ENCODE measurements at regions not wholly inside any gene's neighbourhood (a gene's known extent, or its start where the extent isn't known, plus 50 kb on each side); places are given as distances from the start of the nearest gene placed in this dataset.

DNA sequence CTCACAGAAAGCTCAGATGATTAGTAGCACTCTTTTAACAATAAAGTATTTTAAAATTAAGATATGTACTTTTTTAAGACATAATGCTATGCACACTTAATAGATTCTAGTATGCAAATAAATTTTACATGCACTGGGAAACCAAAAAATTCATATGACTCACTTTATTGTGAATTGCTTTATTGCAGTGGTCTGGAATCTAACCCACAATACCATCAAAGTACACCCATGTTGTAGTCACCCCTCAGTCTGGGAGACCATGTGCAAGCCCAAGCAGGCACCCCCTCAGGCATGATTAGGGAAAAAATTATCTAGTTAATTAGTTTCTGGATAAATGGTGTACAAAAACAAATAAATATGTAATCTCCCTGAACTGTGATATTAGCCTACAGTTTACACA is 649.0 kb upstream of the HS6ST1 start:
- TF ChIP-seq ETV1 (tag; conservative IDR thresholded peaks at IDR 0.05; ENCODE audit: low read depth) (no peak), MEF2A (IDR thresholded peaks at IDR 0.05; ENCODE audit: control insufficient read depth, low read depth, low read length) (no peak), ZNF143 (CRISPR knock-in tag; IDR thresholded peaks at IDR 0.05) (no peak), MCM7 (IDR thresholded peaks at IDR 0.05) (no peak), ZNF197 (CRISPR knock-in tag; IDR thresholded peaks at IDR 0.05; ENCODE audit: low read depth) (no peak)
- Histone ChIP-seq H4K20me1 (replicated peaks; ENCODE audit: control insufficient read depth, insufficient read depth, low read length) (no peaks in the 10 kb centered on the region), H3K36me3 (ENCODE audit: control insufficient read depth, insufficient read depth, low read length) (no peaks in the 10 kb centered on the region), H3K4me1 (replicated peaks in 1 of 2; ENCODE audit: control insufficient read depth in 2 of 2, insufficient read depth in 2 of 2, low read length in 2 of 2) (no peaks in the 10 kb centered on the region), H3K9me3 (replicated peaks; ENCODE audit: control insufficient read depth, insufficient read depth, low read depth, low read length) (no peaks in the 10 kb centered on the region), H3K9ac (ENCODE audit: insufficient read depth in 1 of 2, low read depth in 2 of 2, low read length in 2 of 2) (no peak overlapping the region), H3K79me2 (ENCODE audit: control insufficient read depth, insufficient read depth, low read length) (no peaks in the 10 kb centered on the region), H2AFZ (ENCODE audit: low read depth, low read length) (no peak overlapping the region), H3K9me1 (ENCODE audit: control insufficient read depth, insufficient read depth, low read length) (no peaks in the 10 kb centered on the region), H3K4me3 (no peak overlapping the region), H3K27me3 (ENCODE audit: control insufficient read depth in 2 of 2, insufficient read depth in 2 of 2, low read length in 2 of 2) (no peaks in the 10 kb centered on the region; a peak in 1 of 5 replicates), H3K4me2 (ENCODE audit: insufficient read depth, low read length) (no peak overlapping the region), H3K27ac (ENCODE audit: extremely low read depth, low read depth, low read length) (no peak overlapping the region)
- in situ Hi-C loops (cut with MboI) (no loop called here), intact Hi-C loops (cut with micrococcal nuclease) (no loop called here)
- no peak for ATAC-seq
- CTCF ChIA-PET (ENCODE audit: low intra/inter-chr PET ratio) = no interaction called here
- POLR2A ChIA-PET = no interaction called here
- no peak for DNase-seq (ENCODE audit: extremely low read depth in 1 of 4, low spot score in 3 of 4)
- FAIRE-seq = no peak
- no TSS peak for BruUV-seq (replicated peaks)

DNA sequence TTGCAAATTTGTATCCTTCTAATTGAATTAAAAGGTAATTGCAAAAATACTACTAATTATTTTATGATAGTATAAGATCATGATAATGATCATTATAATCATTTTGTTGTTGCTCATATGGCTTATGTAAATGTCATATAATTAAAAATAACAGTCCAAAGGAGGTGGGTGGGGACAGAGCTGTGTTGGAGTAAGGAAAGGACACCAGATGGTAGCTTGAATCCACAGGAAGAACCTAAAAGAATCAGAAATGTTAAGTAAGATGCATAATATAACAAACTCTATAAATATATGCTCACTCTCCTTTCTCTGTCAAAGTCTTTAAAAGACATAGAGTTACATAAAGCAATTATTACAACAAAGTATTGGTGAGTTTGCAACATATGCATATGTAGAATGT is 650.7 kb upstream of the HS6ST1 start:
- no peak overlapping the region for H3K4me2 ChIP-seq (ENCODE audit: insufficient read depth, low read length)
- no peaks in the 10 kb centered on the region for H3K9me3 ChIP-seq (replicated peaks; ENCODE audit: control insufficient read depth, insufficient read depth, low read depth, low read length)
- H3K4me3 ChIP-seq = no peak overlapping the region
- no peak overlapping the region for H3K9ac ChIP-seq (ENCODE audit: insufficient read depth in 1 of 2, low read depth in 2 of 2, low read length in 2 of 2)
- H2AFZ ChIP-seq (ENCODE audit: low read depth, low read length) = no peak overlapping the region
- no peaks in the 10 kb centered on the region for H3K9me1 ChIP-seq (ENCODE audit: control insufficient read depth, insufficient read depth, low read length)
- H3K4me1 ChIP-seq (replicated peaks in 1 of 2; ENCODE audit: control insufficient read depth in 2 of 2, insufficient read depth in 2 of 2, low read length in 2 of 2) = no peaks in the 10 kb centered on the region
- BruUV-seq (replicated peaks) = no TSS peak
- no peaks in the 10 kb centered on the region; a peak in 1 of 5 replicates for H3K27me3 ChIP-seq (ENCODE audit: control insufficient read depth in 2 of 2, insufficient read depth in 2 of 2, low read length in 2 of 2)
- no peaks in the 10 kb centered on the region for H3K36me3 ChIP-seq (ENCODE audit: control insufficient read depth, insufficient read depth, low read length)
- TF ChIP-seq MED1 (CRISPR knock-in tag; IDR thresholded peaks at IDR 0.05; ENCODE audit: borderline replicate concordance) = no peak
- TF ChIP-seq, protein P1, sequence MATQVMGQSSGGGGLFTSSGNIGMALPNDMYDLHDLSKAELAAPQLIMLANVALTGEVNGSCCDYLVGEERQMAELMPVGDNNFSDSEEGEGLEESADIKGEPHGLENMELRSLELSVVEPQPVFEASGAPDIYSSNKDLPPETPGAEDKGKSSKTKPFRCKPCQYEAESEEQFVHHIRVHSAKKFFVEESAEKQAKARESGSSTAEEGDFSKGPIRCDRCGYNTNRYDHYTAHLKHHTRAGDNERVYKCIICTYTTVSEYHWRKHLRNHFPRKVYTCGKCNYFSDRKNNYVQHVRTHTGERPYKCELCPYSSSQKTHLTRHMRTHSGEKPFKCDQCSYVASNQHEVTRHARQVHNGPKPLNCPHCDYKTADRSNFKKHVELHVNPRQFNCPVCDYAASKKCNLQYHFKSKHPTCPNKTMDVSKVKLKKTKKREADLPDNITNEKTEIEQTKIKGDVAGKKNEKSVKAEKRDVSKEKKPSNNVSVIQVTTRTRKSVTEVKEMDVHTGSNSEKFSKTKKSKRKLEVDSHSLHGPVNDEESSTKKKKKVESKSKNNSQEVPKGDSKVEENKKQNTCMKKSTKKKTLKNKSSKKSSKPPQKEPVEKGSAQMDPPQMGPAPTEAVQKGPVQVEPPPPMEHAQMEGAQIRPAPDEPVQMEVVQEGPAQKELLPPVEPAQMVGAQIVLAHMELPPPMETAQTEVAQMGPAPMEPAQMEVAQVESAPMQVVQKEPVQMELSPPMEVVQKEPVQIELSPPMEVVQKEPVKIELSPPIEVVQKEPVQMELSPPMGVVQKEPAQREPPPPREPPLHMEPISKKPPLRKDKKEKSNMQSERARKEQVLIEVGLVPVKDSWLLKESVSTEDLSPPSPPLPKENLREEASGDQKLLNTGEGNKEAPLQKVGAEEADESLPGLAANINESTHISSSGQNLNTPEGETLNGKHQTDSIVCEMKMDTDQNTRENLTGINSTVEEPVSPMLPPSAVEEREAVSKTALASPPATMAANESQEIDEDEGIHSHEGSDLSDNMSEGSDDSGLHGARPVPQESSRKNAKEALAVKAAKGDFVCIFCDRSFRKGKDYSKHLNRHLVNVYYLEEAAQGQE (IDR thresholded peaks at IDR 0.05; ENCODE audit: borderline replicate concordance) = no peak
- TF ChIP-seq, protein P1 (CRISPR knock-in tag; IDR thresholded peaks at IDR 0.05; ENCODE audit: low read depth) = no peak
- no peak for FAIRE-seq
- ChIA-PET POLR2A (interaction anchor here (0.6 kb wide), 1 partner anchor 323 kb away, joined by 3 read pairs; no protein-coding TSS in a partner anchor), CTCF (ENCODE audit: low intra/inter-chr PET ratio) (no interaction called here)
- in situ Hi-C loops (cut with MboI) = no loop called here
- H4K20me1 ChIP-seq (replicated peaks; ENCODE audit: control insufficient read depth, insufficient read depth, low read length) = no peaks in the 10 kb centered on the region
- no peak for DNase-seq (ENCODE audit: extremely low read depth in 1 of 4, low spot score in 3 of 4)
- H3K27ac ChIP-seq (ENCODE audit: extremely low read depth, low read depth, low read length) = no peak overlapping the region
- H3K79me2 ChIP-seq (ENCODE audit: control insufficient read depth, insufficient read depth, low read length) = no peaks in the 10 kb centered on the region
- intact Hi-C loops (cut with micrococcal nuclease) = no loop called here
- ATAC-seq = no peak
